ENCODE measurements at regions not wholly inside any gene's neighbourhood (a gene's known extent, or its start where the extent isn't known, plus 50 kb on each side); places are given as distances from the start of the nearest gene placed in this dataset.

- TF ChIP-seq CTCF (conservative IDR thresholded peaks at IDR 0.05; ENCODE audit: low read depth, low read length) (no peak), EZH2 (IDR thresholded peaks at IDR 0.05; ENCODE audit: borderline replicate concordance, low read depth, low read length, poor library complexity, severe bottlenecking) (no peak)
These were observed 157.7 kb downstream of the CEP135 start for GRCh38 chr4:56106180-56107147.
